HG03342 (cell line): ENCODE measurements at regions not wholly inside any gene's neighbourhood (a gene's known extent, or its start where the extent isn't known, plus 50 kb on each side); places are given as distances from the start of the nearest gene placed in this dataset.

Experiments
- ATAC-seq: cut with Tn5 transposase; IDR thresholded peaks from one replicate; pipeline ENCODE4 v1.9.1; 2021; ENCODE audit warnings: mild to moderate bottlenecking, moderate library complexity; ENCODE audit not compliant: unreplicated experiment

DNA sequence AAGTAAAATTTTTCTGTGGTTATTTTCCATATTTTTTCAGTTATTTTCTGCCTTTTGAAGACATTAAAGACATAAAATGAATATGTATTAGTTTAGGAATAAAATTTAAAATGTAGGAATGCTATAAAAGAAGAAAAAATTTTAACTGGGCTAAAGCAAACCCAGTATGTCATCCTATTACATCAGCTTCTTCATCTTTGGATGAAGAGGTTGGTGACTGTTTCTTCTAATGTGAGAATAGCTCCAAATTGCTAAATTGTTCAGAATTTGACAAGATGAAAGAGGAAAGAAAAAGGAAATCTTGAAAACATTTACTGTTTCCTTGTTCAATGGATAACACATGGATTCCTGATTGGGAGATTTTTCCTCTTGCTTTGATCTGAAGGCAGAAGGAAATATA lies 52.7 kb upstream of the PZP start:
- no peak for ATAC-seq

DNA sequence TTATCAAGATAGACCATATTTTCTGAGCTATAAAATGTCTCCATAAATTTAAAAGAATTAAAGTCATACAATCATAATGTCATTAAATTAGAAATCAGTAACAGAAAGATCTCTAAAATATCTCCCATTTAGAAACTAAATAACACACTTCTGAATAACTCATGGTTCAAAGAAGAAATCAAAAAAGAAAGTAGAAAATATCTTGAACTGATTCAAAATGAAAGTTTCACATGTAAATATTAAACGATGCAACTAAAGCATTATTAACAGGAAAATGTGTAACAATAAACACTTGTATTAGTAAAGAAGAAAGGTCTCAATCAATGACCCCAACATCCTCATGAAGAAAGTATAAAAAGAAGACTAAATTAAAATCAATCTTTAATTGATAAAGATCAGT lies 50.5 kb upstream of the PZP start:
- no peak for ATAC-seq
